CD14-positive monocyte (primary cell): ENCODE measurements at regions not wholly inside any gene's neighbourhood (a gene's known extent, or its start where the extent isn't known, plus 50 kb on each side); places are given as distances from the start of the nearest gene placed in this dataset.

ENCODE experiments used
- DNase-seq, 3 donors: peaks; one replicate each; pipeline ENCODE4 v3.0.0-alpha.2; 2011 to 2022
- H2AFZ ChIP-seq: 2 replicates; pipeline ENCODE4 v1.6.0; 2012; ENCODE audit warnings: mild to moderate bottlenecking, low read depth, low read length, inconsistent platforms; ENCODE audit not compliant: insufficient read depth, poor library complexity, severe bottlenecking
- H3K27ac ChIP-seq, 2 donors: 1 replicate in 1 of 2; 2 replicates in 1 of 2; pipeline ENCODE4 v1.5.1; 2012 to 2013; ENCODE audit warnings: low read length in 2 of 2, control low read depth in 1 of 2, inconsistent platforms in 1 of 2, low read depth in 1 of 2, mild to moderate bottlenecking in 1 of 2
- H3K27me3 ChIP-seq, 2 donors: one replicate each; pipeline versions ENCODE4 v1.6.0 to v1.6.1; 2011 to 2013; ENCODE audit warnings: low read length in 2 of 2; ENCODE audit not compliant: control insufficient read depth in 2 of 2, insufficient read depth in 2 of 2
- H3K36me3 ChIP-seq, 2 donors: replicated peaks in 1 of 2; 1 replicate in 1 of 2; 2 replicates in 1 of 2; pipeline versions ENCODE4 v1.5.1 to v1.6.1; 2012 to 2013; ENCODE audit warnings: low read length in 2 of 2, control low read depth in 1 of 2, inconsistent platforms in 1 of 2, mild to moderate bottlenecking in 1 of 2; ENCODE audit not compliant: insufficient read depth in 2 of 2, control insufficient read depth in 1 of 2
- H3K4me1 ChIP-seq, 2 donors: 1 replicate in 1 of 2; 2 replicates in 1 of 2; pipeline versions ENCODE4 v1.5.1 to v1.6.1; 2012 to 2013; ENCODE audit warnings: low read length in 2 of 2, control low read depth in 1 of 2, inconsistent platforms in 1 of 2, mild to moderate bottlenecking in 1 of 2, moderate library complexity in 1 of 2; ENCODE audit not compliant: insufficient read depth in 2 of 2, control insufficient read depth in 1 of 2
- H3K4me2 ChIP-seq: replicated peaks from 2 replicates; pipeline ENCODE3; 2012; ENCODE audit warnings: low read length, moderate library complexity, mild to moderate bottlenecking; ENCODE audit not compliant: poor library complexity, severe bottlenecking; ENCODE audit errors: extremely low read depth
- H3K4me3 ChIP-seq, 3 experiments: fragments of 200-600 bp in 1 of 3; sonication (generic) in 1 of 3; replicated peaks in 1 of 3; 1 replicate in 2 of 3; 2 replicates in 1 of 3; pipeline ENCODE4 v1.5.1; 2011 to 2013; ENCODE audit warnings: low read length in 3 of 3, mild to moderate bottlenecking in 3 of 3, control low read depth in 2 of 3, low read depth in 2 of 3, inconsistent platforms in 1 of 3, moderate library complexity in 1 of 3
- H3K79me2 ChIP-seq: 2 replicates; pipeline ENCODE4 v1.6.0; 2012; ENCODE audit warnings: mild to moderate bottlenecking, control low read depth, inconsistent platforms, low read length, moderate library complexity; ENCODE audit not compliant: insufficient read depth
- H3K9ac ChIP-seq: 2 replicates; pipeline ENCODE4 v1.6.0; 2017; ENCODE audit warnings: low read length, mild to moderate bottlenecking; ENCODE audit not compliant: insufficient read depth, poor library complexity, severe bottlenecking
- H3K9me3 ChIP-seq, 2 donors: replicated peaks in 1 of 2; 1 replicate in 1 of 2; 2 replicates in 1 of 2; pipeline versions ENCODE4 v1.5.1 to v1.6.1; 2012 to 2013; ENCODE audit warnings: low read length in 2 of 2, control low read depth in 1 of 2; ENCODE audit not compliant: control insufficient read depth in 1 of 2, insufficient read depth in 1 of 2
- H4K20me1 ChIP-seq: 2 replicates; pipeline ENCODE4 v1.6.0; 2012; ENCODE audit warnings: mild to moderate bottlenecking, low read length, control low read depth, moderate library complexity; ENCODE audit not compliant: insufficient read depth
- H3K27ac Mint-ChIP-seq, 7 donors: one replicate each; pipeline ENCODE4 v1.8.0; 2020; ENCODE audit warnings: mild to moderate bottlenecking in 7 of 7, mixed read lengths in 7 of 7, moderate library complexity in 6 of 7, inconsistent platforms in 2 of 7
- H3K27me3 Mint-ChIP-seq, 3 donors: one replicate each; pipeline ENCODE4 v1.8.0; 2021 to 2022; ENCODE audit warnings: low read depth in 3 of 3, mild to moderate bottlenecking in 3 of 3, mixed read lengths in 3 of 3, moderate library complexity in 3 of 3, inconsistent platforms in 1 of 3
- H3K36me3 Mint-ChIP-seq, 2 donors: one replicate each; pipeline ENCODE4 v1.8.0; 2020; ENCODE audit warnings: mixed read lengths in 2 of 2, inconsistent platforms in 1 of 2, mild to moderate bottlenecking in 1 of 2
- H3K4me1 Mint-ChIP-seq: one replicate; pipeline ENCODE4 v1.8.0; 2020; ENCODE audit warnings: mild to moderate bottlenecking, mixed read lengths
- H3K4me3 Mint-ChIP-seq, 2 donors: one replicate each; pipeline ENCODE4 v1.8.0; 2020; ENCODE audit warnings: mild to moderate bottlenecking in 2 of 2, mixed read lengths in 2 of 2, moderate library complexity in 1 of 2
- H3K9me3 Mint-ChIP-seq, 7 donors: one replicate each; pipeline ENCODE4 v1.8.0; 2020 to 2022; ENCODE audit warnings: mixed read lengths in 7 of 7, mild to moderate bottlenecking in 6 of 7, moderate library complexity in 6 of 7, inconsistent platforms in 2 of 7
- WGBS: methylation state at CpG from one replicate; pipeline ENCODE4 v1.1.5; 2013; ENCODE audit warnings: missing lambda C conversion rate; ENCODE audit not compliant: insufficient coverage; 5-methylcytosine and 5-hydroxymethylcytosine counted together
- intact Hi-C, 2 donors: fragments of 100-400 bp; cut with micrococcal nuclease; formaldehyde crosslinking; loops; one replicate each; pipeline versions ENCODE4 v1.15.0 to v1.15.1; 2023
- TF ChIP-seq, protein P1 (sequence below): fragments of 200-600 bp; IDR thresholded peaks from one replicate; pipeline ENCODE4 v1.8.0; 2022; ENCODE audit warnings: antibody characterized with exemption, mild to moderate bottlenecking

DNA sequence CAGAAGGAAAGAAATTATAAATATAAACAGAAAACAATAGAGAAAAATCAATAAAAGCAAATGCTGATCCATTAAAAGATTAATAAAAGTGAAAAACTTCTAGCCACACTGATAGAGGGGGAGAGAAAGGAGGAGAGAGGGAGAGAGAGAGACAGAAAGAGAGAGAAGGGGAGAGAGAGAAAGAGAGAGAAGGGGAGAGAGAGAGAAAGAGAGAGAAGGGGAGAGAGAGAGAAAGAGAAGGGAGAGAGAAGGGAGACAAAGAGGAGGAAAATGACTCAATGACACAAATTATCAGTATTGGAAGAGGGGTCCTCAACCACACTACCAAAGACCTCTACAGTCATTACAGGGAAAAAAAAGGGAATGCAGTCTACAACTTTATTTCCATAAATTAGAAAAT lies 94.4 kb upstream of the VIPR2 start:
- Histone ChIP-seq H3K36me3 (no peaks in the 10 kb centered on the region), H4K20me1 (no peaks in the 10 kb centered on the region), H3K9ac (no peak overlapping the region), H3K27me3 (no peaks in the 10 kb centered on the region), H3K9me3 (peaks cover 0 to 10% of the 10 kb centered on the region in 2 donors), H3K79me2 (no peaks in the 10 kb centered on the region), H2AFZ (no peak overlapping the region), H3K27ac (no peak overlapping the region), H3K4me2 (no peak overlapping the region), H3K4me1 (no peaks in the 10 kb centered on the region), H3K4me3 (no peak overlapping the region)
- Mint-ChIP-seq H3K9me3 (peaks cover 0 to 9% (median 4%) of the 10 kb centered on the region in 7 donors), H3K36me3 (no peaks in the 10 kb centered on the region), H3K4me3 (no peak overlapping the region), H3K27me3 (peaks cover 0 to 3% (median 3%) of the 10 kb centered on the region in 3 donors), H3K4me1 (no peaks in the 10 kb centered on the region), H3K27ac (no peak overlapping the region)
- no peak for DNase-seq
- intact Hi-C loops, result no loop called here
- TF ChIP-seq, protein P1, sequence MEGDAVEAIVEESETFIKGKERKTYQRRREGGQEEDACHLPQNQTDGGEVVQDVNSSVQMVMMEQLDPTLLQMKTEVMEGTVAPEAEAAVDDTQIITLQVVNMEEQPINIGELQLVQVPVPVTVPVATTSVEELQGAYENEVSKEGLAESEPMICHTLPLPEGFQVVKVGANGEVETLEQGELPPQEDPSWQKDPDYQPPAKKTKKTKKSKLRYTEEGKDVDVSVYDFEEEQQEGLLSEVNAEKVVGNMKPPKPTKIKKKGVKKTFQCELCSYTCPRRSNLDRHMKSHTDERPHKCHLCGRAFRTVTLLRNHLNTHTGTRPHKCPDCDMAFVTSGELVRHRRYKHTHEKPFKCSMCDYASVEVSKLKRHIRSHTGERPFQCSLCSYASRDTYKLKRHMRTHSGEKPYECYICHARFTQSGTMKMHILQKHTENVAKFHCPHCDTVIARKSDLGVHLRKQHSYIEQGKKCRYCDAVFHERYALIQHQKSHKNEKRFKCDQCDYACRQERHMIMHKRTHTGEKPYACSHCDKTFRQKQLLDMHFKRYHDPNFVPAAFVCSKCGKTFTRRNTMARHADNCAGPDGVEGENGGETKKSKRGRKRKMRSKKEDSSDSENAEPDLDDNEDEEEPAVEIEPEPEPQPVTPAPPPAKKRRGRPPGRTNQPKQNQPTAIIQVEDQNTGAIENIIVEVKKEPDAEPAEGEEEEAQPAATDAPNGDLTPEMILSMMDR, result no peak

DNA sequence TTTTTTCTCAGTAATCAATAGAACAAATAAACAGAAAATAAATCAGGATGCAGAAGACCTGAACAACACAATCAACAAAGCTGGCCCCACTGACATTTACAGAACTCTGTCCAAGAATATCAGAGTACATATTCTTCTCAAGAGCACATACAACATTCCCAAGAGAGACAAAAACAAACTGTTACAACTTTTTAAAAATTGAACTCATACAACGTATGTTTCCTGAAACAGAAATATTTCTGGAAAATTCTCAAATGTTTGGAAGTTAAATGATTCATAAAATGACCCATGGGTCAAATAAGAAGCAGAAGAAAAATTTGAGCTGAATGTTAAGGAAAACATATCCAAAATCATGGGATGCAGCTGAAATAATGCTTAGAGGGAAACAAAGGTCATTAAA lies 93.9 kb upstream of the VIPR2 start:
- Mint-ChIP-seq H3K4me3 (no peak overlapping the region), H3K4me1 (no peaks in the 10 kb centered on the region)

More for the DNA sequence above, 93.9 kb upstream of the VIPR2 start:
- Histone ChIP-seq H3K79me2 (no peaks in the 10 kb centered on the region), H3K36me3 (no peaks in the 10 kb centered on the region), H2AFZ (no peak overlapping the region), H3K4me1 (no peaks in the 10 kb centered on the region), H3K4me2 (no peak overlapping the region), H4K20me1 (no peaks in the 10 kb centered on the region), H3K9ac (no peak overlapping the region), H3K27me3 (no peaks in the 10 kb centered on the region), H3K9me3 (peaks cover 0 to 10% of the 10 kb centered on the region in 2 donors), H3K4me3 (no peak overlapping the region), H3K27ac (no peak overlapping the region)
- Mint-ChIP-seq H3K27me3 (peaks cover 0 to 3% (median 3%) of the 10 kb centered on the region in 3 donors), H3K9me3 (peaks cover 0 to 9% (median 4%) of the 10 kb centered on the region in 7 donors), H3K36me3 (no peaks in the 10 kb centered on the region), H3K27ac (no peak overlapping the region)
- no peak for DNase-seq
- TF ChIP-seq, protein P1, result no peak
- intact Hi-C loops, result no loop called here
- WGBS, result no CpG with 5 or more reads among the region's 1 CpG
